NCI-H2107 (cell line): ENCODE measurements at regions not wholly inside any gene's neighbourhood (a gene's known extent, or its start where the extent isn't known, plus 50 kb on each side); places are given as distances from the start of the nearest gene placed in this dataset.

ENCODE experiments used
- DNase-seq: peaks from one replicate; lab custom pipeline; 2025; lab: John Stamatoyannopoulos, UW

DNA sequence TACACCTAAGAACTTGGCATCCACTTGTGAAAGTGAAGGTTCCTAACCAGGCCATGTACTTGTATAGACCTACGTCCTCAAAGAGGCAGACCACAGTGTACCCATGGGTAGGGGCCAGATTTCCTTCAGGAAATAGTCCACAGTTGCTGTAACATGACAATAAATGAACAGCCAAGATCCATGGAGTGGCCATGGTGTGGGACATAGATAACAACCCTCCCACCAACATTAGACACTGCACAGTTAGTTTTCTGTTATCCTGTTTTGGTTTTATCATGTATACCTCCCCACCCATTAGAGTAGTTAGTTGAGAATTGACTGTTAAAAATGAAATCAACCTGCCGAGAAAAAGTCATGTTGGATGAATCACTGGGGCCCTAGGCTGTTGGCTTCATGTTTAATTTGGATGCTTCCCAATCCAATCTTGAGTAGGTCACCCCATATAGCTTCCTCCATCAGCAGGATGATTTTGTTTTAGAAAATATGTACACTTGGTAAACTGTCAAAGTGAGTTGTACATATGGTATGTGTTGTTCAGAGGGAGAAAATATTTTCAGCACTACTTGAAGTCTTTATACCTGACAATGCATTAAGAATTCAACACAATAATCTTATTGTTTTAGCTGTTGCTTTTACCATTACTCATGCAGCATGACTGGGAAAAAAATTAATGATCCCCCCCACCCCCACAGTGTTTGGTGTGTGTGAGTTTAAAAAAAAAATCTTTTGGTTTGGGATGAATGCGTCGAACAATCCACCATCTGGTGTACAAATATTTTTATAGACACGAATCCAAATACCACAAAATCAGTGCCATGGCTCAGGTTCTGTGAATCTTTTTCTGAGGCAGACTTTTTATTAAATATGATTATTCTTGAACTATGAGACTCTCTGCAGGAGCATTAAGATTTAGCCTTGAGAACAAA lies 88.3 kb upstream of the ARHGAP29 start:
- DNase-seq = no peak

DNA sequence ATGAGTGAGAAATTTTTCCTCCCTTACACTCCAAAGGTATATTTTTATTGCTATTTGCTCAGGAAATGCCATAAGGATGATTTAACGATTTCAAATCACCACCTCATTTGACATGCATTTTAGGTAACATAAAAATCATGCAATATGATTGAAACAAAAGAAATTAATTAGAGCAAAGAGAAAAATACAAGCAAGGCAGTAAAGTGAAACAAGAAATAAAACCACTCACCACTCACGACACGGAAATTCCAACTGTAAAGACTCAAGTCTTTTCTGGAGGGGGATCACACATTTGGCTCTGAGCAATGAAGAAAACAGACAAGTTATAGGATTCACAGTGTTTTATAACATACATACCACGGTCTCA lies 86.8 kb upstream of the ARHGAP29 start:
- DNase-seq = no peak

GRCh38 chr1:94323311-94324177 lies 86.2 kb upstream of the ARHGAP29 start:
- no peak for DNase-seq

GRCh38 chr1:94322696-94323095 lies 85.3 kb upstream of the ARHGAP29 start:
- no peak for DNase-seq

GRCh38 chr1:94321662-94322061 lies 84.3 kb upstream of the ARHGAP29 start:
- DNase-seq = no peak

DNA sequence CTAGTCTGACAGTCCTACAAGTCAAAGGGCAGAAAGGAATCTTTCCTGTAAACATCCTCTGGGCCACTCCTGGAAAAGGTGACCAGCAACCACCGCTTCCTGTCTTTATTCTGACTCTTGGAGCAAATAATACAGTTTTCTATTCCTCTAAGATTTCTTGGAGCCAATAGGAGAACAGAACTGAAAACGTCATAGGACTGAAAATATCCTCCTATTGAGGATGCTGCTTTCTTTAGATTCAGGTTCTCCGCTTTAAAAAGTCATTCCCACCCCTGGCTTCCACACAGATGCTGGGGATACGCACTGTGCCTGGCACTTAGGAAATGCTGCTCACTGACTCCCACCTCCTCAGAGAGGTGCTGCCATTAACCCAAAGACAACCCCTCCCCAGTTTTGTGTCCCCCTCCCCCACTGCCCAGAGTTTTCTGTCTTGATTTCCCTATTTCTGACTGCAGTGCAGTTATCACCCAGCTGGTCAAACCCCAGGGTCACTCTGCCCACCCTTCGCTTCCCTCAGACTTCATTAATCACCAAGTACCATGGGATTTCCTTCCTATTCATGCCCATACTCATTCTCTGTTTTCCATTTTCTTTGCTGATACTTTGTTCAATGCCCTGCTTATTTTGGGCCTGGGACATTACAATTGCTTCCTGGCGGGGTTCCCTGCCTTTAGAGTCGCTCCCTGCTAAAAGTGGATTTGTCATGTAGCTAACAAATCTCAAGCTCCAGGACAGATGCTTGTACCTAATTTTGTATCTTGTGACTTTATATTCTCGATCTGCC lies 82.1 kb upstream of the ARHGAP29 start:
- DNase-seq = no peak

GRCh38 chr1:94318505-94319030 lies 81.2 kb upstream of the ARHGAP29 start:
- no peak for DNase-seq

GRCh38 chr1:94317790-94318188 lies 80.4 kb upstream of the ARHGAP29 start:
- no peak for DNase-seq

GRCh38 chr1:94316836-94317789 lies 79.7 kb upstream of the ARHGAP29 start:
- DNase-seq = no peak

GRCh38 chr1:94316183-94316582 lies 78.8 kb upstream of the ARHGAP29 start:
- DNase-seq = no peak

- no peak for DNase-seq
Observed at GRCh38 chr1:94315552-94316116, 78.2 kb upstream of the ARHGAP29 start.

GRCh38 chr1:94314222-94314858 lies 77.0 kb upstream of the ARHGAP29 start:
- DNase-seq = no peak

GRCh38 chr1:94310570-94311270 lies 73.3 kb upstream of the ARHGAP29 start:
- no peak for DNase-seq

GRCh38 chr1:94309829-94310569 lies 72.6 kb upstream of the ARHGAP29 start:
- no peak for DNase-seq

GRCh38 chr1:94309216-94309615 lies 71.8 kb upstream of the ARHGAP29 start:
- DNase-seq = no peak

- DNase-seq = no peak
Observed at GRCh38 chr1:94306521-94306920, 69.1 kb upstream of the ARHGAP29 start.

- DNase-seq = no peak
Observed at GRCh38 chr1:94305704-94306103, 68.3 kb upstream of the ARHGAP29 start.

GRCh38 chr1:94304553-94304952 lies 67.2 kb upstream of the ARHGAP29 start:
- no peak for DNase-seq

GRCh38 chr1:94303005-94303404 lies 65.6 kb upstream of the ARHGAP29 start:
- no peak for DNase-seq
